ENCODE measurements at regions not wholly inside any gene's neighbourhood (a gene's known extent, or its start where the extent isn't known, plus 50 kb on each side); places are given as distances from the start of the nearest gene placed in this dataset.

GRCh38 chr12:53803194-53803593 is 51.4 kb upstream of the CISTR start:
- TF ChIP-seq CTCF (IDR thresholded peaks at IDR 0.05; ENCODE audit: low read depth, low read length) (no peak), MAX (IDR thresholded peaks at IDR 0.05; ENCODE audit: low read depth, low read length) (no peak), MYC (IDR thresholded peaks at IDR 0.05; ENCODE audit: low read depth, low read length) (no peak), POLR2A (IDR thresholded peaks at IDR 0.05; ENCODE audit: extremely low read depth, insufficient read length) (no peak)
- DNase-seq (ENCODE audit: low read depth) = no peak
- H3K4me3 ChIP-seq (ENCODE audit: low read depth, low read length) = no peak overlapping the region

GRCh38 chr12:53803703-53804102 is 51.9 kb upstream of the CISTR start:
- no peak overlapping the region for H3K4me3 ChIP-seq (ENCODE audit: low read depth, low read length)
- TF ChIP-seq CTCF (IDR thresholded peaks at IDR 0.05; ENCODE audit: low read depth, low read length) (no peak), POLR2A (IDR thresholded peaks at IDR 0.05; ENCODE audit: extremely low read depth, insufficient read length) (no peak), MAX (IDR thresholded peaks at IDR 0.05; ENCODE audit: low read depth, low read length) (no peak), MYC (IDR thresholded peaks at IDR 0.05; ENCODE audit: low read depth, low read length) (no peak)
- peak; percentile 20 for DNase-seq (ENCODE audit: low read depth)

GRCh38 chr12:53804429-53804828 is 52.6 kb upstream of the CISTR start:
- no peak for DNase-seq (ENCODE audit: low read depth)
- H3K4me3 ChIP-seq (ENCODE audit: low read depth, low read length) = no peak overlapping the region
- no peak for TF ChIP-seq POLR2A (IDR thresholded peaks at IDR 0.05; ENCODE audit: extremely low read depth, insufficient read length)
- no peak for TF ChIP-seq MAX (IDR thresholded peaks at IDR 0.05; ENCODE audit: low read depth, low read length)

- H3K4me3 ChIP-seq (ENCODE audit: low read depth, low read length) = no peak overlapping the region
- DNase-seq (ENCODE audit: low read depth) = no peak
- TF ChIP-seq MAX (IDR thresholded peaks at IDR 0.05; ENCODE audit: low read depth, low read length) (no peak), MYC (IDR thresholded peaks at IDR 0.05; ENCODE audit: low read depth, low read length) (no peak), CTCF (IDR thresholded peaks at IDR 0.05; ENCODE audit: low read depth, low read length) (no peak), POLR2A (IDR thresholded peaks at IDR 0.05; ENCODE audit: extremely low read depth, insufficient read length) (no peak)
Measured at GRCh38 chr12:53805067-53805466, 53.3 kb upstream of the CISTR start.

- DNase-seq (ENCODE audit: low read depth) = no peak
- H3K4me3 ChIP-seq (ENCODE audit: low read depth, low read length) = no peak overlapping the region
- TF ChIP-seq MYC (IDR thresholded peaks at IDR 0.05; ENCODE audit: low read depth, low read length) (no peak), MAX (IDR thresholded peaks at IDR 0.05; ENCODE audit: low read depth, low read length) (no peak), CTCF (IDR thresholded peaks at IDR 0.05; ENCODE audit: low read depth, low read length) (no peak), POLR2A (IDR thresholded peaks at IDR 0.05; ENCODE audit: extremely low read depth, insufficient read length) (no peak)
Measured at GRCh38 chr12:53805791-53806190, 54.0 kb upstream of the CISTR start.

- TF ChIP-seq MAX (IDR thresholded peaks at IDR 0.05; ENCODE audit: low read depth, low read length) (no peak), CTCF (IDR thresholded peaks at IDR 0.05; ENCODE audit: low read depth, low read length) (no peak), POLR2A (IDR thresholded peaks at IDR 0.05; ENCODE audit: extremely low read depth, insufficient read length) (no peak), MYC (IDR thresholded peaks at IDR 0.05; ENCODE audit: low read depth, low read length) (no peak)
- DNase-seq (ENCODE audit: low read depth) = no peak
- H3K4me3 ChIP-seq (ENCODE audit: low read depth, low read length) = no peak overlapping the region
Measured at GRCh38 chr12:53806721-53807120, 54.9 kb upstream of the CISTR start.

Measured in NB4 (cell line).